GM23248 (cell line): ENCODE measurements at regions not wholly inside any gene's neighbourhood (a gene's known extent, or its start where the extent isn't known, plus 50 kb on each side); places are given as distances from the start of the nearest gene placed in this dataset.

Experiments
- DNase-seq: peaks from one replicate; pipeline ENCODE4 v3.0.0-alpha.2; 2015
- H2AFZ ChIP-seq: fragments of 200-600 bp; sonication (generic); 2 replicates; pipeline ENCODE4 v1.6.1; 2016; ENCODE audit warnings: antibody characterized with exemption
- H3F3A ChIP-seq: fragments of 200-600 bp; sonication (generic); 2 replicates; pipeline ENCODE4 v1.6.1; 2016; ENCODE audit warnings: mild to moderate bottlenecking, antibody characterized with exemption, mixed run types; ENCODE audit not compliant: insufficient read depth
- H3K27ac ChIP-seq: fragments of 200-600 bp; sonication (generic); 2 replicates; pipeline ENCODE4 v1.5.1; 2016; ENCODE audit warnings: mild to moderate bottlenecking
- H3K27me3 ChIP-seq: fragments of 200-600 bp; sonication (generic); replicated peaks from 2 replicates; pipeline ENCODE4 v1.6.1; 2016; ENCODE audit warnings: mild to moderate bottlenecking; ENCODE audit not compliant: insufficient read depth
- H3K36me3 ChIP-seq: fragments of 200-600 bp; sonication (generic); 2 replicates; pipeline ENCODE4 v1.6.1; 2016; ENCODE audit warnings: low read depth, mild to moderate bottlenecking
- H3K4me1 ChIP-seq: fragments of 200-600 bp; sonication (generic); 2 replicates; pipeline ENCODE4 v1.6.1; 2016; ENCODE audit warnings: mild to moderate bottlenecking; ENCODE audit not compliant: insufficient read depth
- H3K4me2 ChIP-seq: fragments of 200-600 bp; sonication (generic); one replicate; pipeline ENCODE4 v1.6.1; 2016; ENCODE audit warnings: mild to moderate bottlenecking; ENCODE audit not compliant: unreplicated experiment
- H3K4me3 ChIP-seq: fragments of 200-600 bp; sonication (generic); 2 replicates; pipeline ENCODE4 v1.5.1; 2016; ENCODE audit warnings: mild to moderate bottlenecking
- H3K79me2 ChIP-seq: fragments of 200-600 bp; sonication (generic); 2 replicates; pipeline ENCODE4 v1.6.1; 2016; ENCODE audit warnings: mild to moderate bottlenecking; ENCODE audit not compliant: insufficient read depth
- H3K9ac ChIP-seq: fragments of 200-600 bp; sonication (generic); 2 replicates; pipeline ENCODE4 v1.6.1; 2016; ENCODE audit warnings: mild to moderate bottlenecking
- H3K9me2 ChIP-seq: fragments of 200-600 bp; sonication (generic); 2 replicates; pipeline ENCODE4 v1.6.1; 2016; ENCODE audit warnings: mixed run types, mild to moderate bottlenecking, moderate library complexity; ENCODE audit not compliant: insufficient read depth
- H3K9me3 ChIP-seq: fragments of 200-600 bp; sonication (generic); one replicate; pipeline ENCODE4 v1.6.1; 2017; ENCODE audit warnings: low read depth
- H4K20me1 ChIP-seq: fragments of 200-600 bp; sonication (generic); 2 replicates; pipeline ENCODE4 v1.6.0; 2016; ENCODE audit not compliant: insufficient read depth
- EZH2 ChIP-seq: fragments of 200-600 bp; sonication (generic); IDR thresholded peaks from 2 replicates; pipeline ENCODE4 v1.6.1; 2018; ENCODE audit warnings: antibody characterized with exemption, mild to moderate bottlenecking; ENCODE audit not compliant: insufficient read depth, poor library complexity, severe bottlenecking
- EZH2phosphoT487 ChIP-seq: fragments of 200-600 bp; sonication (generic); IDR thresholded peaks from 2 replicates; pipeline ENCODE4 v1.6.1; 2018; ENCODE audit warnings: antibody characterized with exemption, moderate library complexity, mild to moderate bottlenecking, low read depth; ENCODE audit not compliant: insufficient read depth
- WGBS, 2 experiments: methylation state at CpG; one replicate each; pipeline ENCODE4 v1.1.6; 2015 to 2017; ENCODE audit warnings: low lambda C conversion rate in 2 of 2, low coverage in 1 of 2; ENCODE audit errors: missing lambda C conversion rate in 2 of 2; 5-methylcytosine and 5-hydroxymethylcytosine counted together
- in situ Hi-C: fragments of 300-500 bp; cut with MboI; formaldehyde crosslinking; loops from 2 replicates; pipeline ENCODE4 v1.15.0; 2020

DNA sequence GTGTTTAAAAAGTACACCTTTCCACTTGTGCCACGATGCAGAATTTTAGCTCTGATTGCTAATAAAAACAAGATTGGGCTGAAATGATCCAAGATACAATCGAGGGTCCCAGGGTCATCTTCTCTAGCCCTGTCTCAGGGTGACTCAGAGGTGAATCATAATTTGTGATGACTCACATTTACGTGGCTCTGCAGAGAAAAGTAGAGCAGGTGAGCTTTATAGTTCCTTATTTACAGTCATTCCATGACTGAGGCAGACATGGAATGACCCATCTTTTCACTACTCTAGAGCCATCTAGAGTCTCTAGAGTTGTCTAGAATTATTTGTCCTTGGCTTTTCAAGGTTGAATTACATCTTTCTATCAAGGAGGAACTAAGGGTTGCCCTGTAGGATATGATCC is 155.2 kb downstream of the GAS1 start:
- Histone ChIP-seq H3K27me3 (no peaks in the 10 kb centered on the region), H3K27ac (no peak overlapping the region), H3K36me3 (no peaks in the 10 kb centered on the region), H3K79me2 (no peaks in the 10 kb centered on the region), H3K9ac (no peak overlapping the region), H3K4me3 (no peak overlapping the region), H4K20me1 (no peaks in the 10 kb centered on the region), H3F3A (peaks cover 36% of the 10 kb centered on the region), H3K4me2 (no peak overlapping the region), H3K9me3 (no peaks in the 10 kb centered on the region), H2AFZ (no peak overlapping the region), H3K9me2 (no peaks in the 10 kb centered on the region), H3K4me1 (peaks cover 31% of the 10 kb centered on the region)
- TF ChIP-seq EZH2phosphoT487 (no peak), EZH2 (no peak)
- 39 to 46% methylated on average over 3 of the region's 3 CpGs for WGBS, 2 experiments
- in situ Hi-C loops: loop anchor here (10.0 kb wide), 1 partner anchor 157 kb away; no protein-coding TSS in a partner anchor
- no peak for DNase-seq

DNA sequence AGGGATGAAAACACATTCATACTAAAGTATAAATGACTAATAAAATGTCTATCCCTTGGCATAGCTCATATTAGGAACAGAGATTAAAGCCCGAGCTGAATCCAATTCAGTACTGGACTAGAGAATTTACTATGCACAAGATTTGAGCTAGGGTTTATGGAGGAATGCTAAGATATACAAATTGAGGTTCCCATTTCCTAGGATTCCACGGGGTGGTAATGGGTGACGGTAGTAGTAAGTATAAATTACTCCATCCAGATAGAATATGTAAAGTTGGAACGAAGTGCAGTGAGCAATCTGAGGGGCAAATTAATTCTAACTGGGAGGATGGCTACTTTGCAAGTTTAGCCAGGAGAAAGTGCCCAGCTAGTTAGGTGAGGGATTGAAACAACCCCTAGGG is 156.5 kb downstream of the GAS1 start:
- Histone ChIP-seq H3K79me2 (no peaks in the 10 kb centered on the region), H3K9me2 (no peaks in the 10 kb centered on the region), H2AFZ (no peak overlapping the region), H3K9me3 (no peaks in the 10 kb centered on the region), H3K4me3 (no peak overlapping the region), H3K9ac (no peak overlapping the region), H3K27me3 (no peaks in the 10 kb centered on the region), H4K20me1 (no peaks in the 10 kb centered on the region), H3K36me3 (no peaks in the 10 kb centered on the region), H3F3A (peaks cover 24% of the 10 kb centered on the region), H3K4me2 (no peak overlapping the region), H3K27ac (no peak overlapping the region), H3K4me1 (peaks cover 21% of the 10 kb centered on the region)
- in situ Hi-C loops: loop anchor here (10.0 kb wide), 1 partner anchor 156 kb away; no protein-coding TSS in a partner anchor
- DNase-seq: no peak
- TF ChIP-seq EZH2 (no peak), EZH2phosphoT487 (no peak)
- 72 to 75% methylated on average over 4 of the region's 4 CpGs for WGBS, 2 experiments

DNA sequence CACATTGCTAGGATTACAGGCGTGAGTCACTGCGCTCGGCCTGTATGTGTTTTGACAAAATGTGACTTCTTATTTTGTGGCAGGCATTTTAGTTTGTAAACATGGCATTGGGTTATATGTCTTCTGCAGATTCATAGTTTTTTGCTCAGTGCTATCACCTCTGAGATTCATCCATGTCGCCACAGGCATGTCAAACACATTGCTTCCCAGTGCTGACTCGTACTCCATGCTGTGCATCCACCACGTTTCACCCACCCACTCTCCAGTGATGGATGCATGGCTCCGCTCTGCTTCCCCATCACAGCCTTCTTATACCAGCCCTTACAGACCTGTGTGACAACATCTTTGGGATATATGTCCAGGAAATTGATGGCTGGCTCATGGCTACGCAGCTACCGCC is 158.8 kb downstream of the GAS1 start:
- H3K4me2 ChIP-seq: no peak overlapping the region
- no peak overlapping the region for H3K9ac ChIP-seq
- no peaks in the 10 kb centered on the region for H3K36me3 ChIP-seq
- in situ Hi-C loops: no loop called here
- H2AFZ ChIP-seq: no peak overlapping the region
- 82 to 84% methylated on average over 9 of the region's 9 CpGs for WGBS, 2 experiments
- no peak overlapping the region for H3K27ac ChIP-seq
- no peaks in the 10 kb centered on the region for H3K79me2 ChIP-seq
- H3K4me3 ChIP-seq: no peak overlapping the region
- H3F3A ChIP-seq: peaks cover under 1% of the 10 kb centered on the region; the same call in 1 of the 2 replicates
- no peaks in the 10 kb centered on the region for H3K9me3 ChIP-seq
- H4K20me1 ChIP-seq: no peaks in the 10 kb centered on the region
- H3K27me3 ChIP-seq: no peaks in the 10 kb centered on the region
- H3K4me1 ChIP-seq: peaks cover 6% of the 10 kb centered on the region; the same call in 1 of the 2 replicates
- peak; percentile 45 for DNase-seq
- H3K9me2 ChIP-seq: no peaks in the 10 kb centered on the region
- TF ChIP-seq EZH2phosphoT487 (no peak), EZH2 (no peak)

DNA sequence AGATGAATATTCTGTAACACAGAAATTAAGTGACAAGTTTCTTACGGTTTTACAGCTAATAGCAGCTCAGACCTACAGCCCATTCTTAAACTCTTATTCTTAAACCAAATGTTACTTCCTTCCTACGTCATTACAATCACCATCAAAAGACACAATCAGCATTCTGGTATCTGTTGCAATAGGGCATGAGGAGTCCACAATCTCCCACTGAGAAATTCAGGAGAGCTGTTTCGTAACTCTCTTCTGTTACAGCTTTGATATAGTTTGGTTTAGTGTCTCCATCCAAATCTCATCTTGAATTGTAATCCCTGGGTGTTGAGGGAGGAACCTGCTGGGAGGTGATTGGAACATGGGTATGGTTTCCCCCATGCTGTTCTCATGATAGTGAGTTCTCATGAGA is 163.4 kb downstream of the GAS1 start:
- Histone ChIP-seq H3K4me2 (no peak overlapping the region), H3K4me1 (peaks cover 6% of the 10 kb centered on the region; the same call in 1 of the 2 replicates), H2AFZ (no peak overlapping the region), H3K27ac (no peak overlapping the region), H3K9me2 (no peaks in the 10 kb centered on the region), H3F3A (no peaks in the 10 kb centered on the region), H3K4me3 (no peak overlapping the region), H3K79me2 (no peaks in the 10 kb centered on the region), H4K20me1 (no peaks in the 10 kb centered on the region), H3K9ac (no peak overlapping the region), H3K9me3 (no peaks in the 10 kb centered on the region), H3K27me3 (no peaks in the 10 kb centered on the region), H3K36me3 (no peaks in the 10 kb centered on the region)
- peak; percentile 64 for DNase-seq
- no peak for TF ChIP-seq EZH2
- TF ChIP-seq EZH2phosphoT487: no peak
- in situ Hi-C loops: loop anchor here (5.0 kb wide), 1 partner anchor 52 kb away; no protein-coding TSS in a partner anchor
- 62 to 70% methylated on average over 3 of the region's 3 CpGs for WGBS, 2 experiments
